A549 (cell line): ENCODE measurements at regions not wholly inside any gene's neighbourhood (a gene's known extent, or its start where the extent isn't known, plus 50 kb on each side); places are given as distances from the start of the nearest gene placed in this dataset.

Experiments used
- ATAC-seq, 2 experiments: fragments of 200-7000 bp in 1 of 2; fragments of >200 bp in 1 of 2; cut with Nextera tagmentation in 1 of 2; cut with Tn5 transposase in 1 of 2; 3 replicates each; pipeline versions ENCODE4 v1.8.0 to v1.9.1; 2018 to 2020; ENCODE audit warnings: mild to moderate bottlenecking in 1 of 2, moderate library complexity in 1 of 2
- CTCF ChIA-PET: fragments of 300-600 bp; sonication (Branson Sonifier 250); formaldehyde crosslinking; extraction: SDS; loops from one replicate; lab custom pipeline; 2021; ENCODE audit warnings: antibody characterized with exemption, inconsistent platforms; lab: Yijun Ruan, JAX
- POLR2A ChIA-PET: fragments of 350-600 bp; formaldehyde crosslinking; extraction: SDS; loops from one replicate; lab custom pipeline; 2021; ENCODE audit warnings: antibody characterized with exemption, inconsistent platforms; lab: Yijun Ruan, JAX
- DNase-seq, 2 experiments: peaks; one replicate each; pipeline versions ENCODE4 v3.0.0 to v3.0.0-alpha.2; 2011 to 2016; ENCODE audit warnings: low read depth in 1 of 2, low spot score in 1 of 2
- FAIRE-seq: peaks from 2 replicates; lab custom pipeline; 2011; peaks lifted over from hg19 to GRCh38; lab: Jason Lieb, UNC
- H3K27ac ChIP-seq, 2 experiments: fragments of >200 bp; sonication (Bioruptor Twin); formaldehyde crosslinking; 3 replicates each; pipeline ENCODE4 v1.5.1; 2016 to 2017
- H3K4me1 ChIP-seq: fragments of >200 bp; sonication (Bioruptor Twin); formaldehyde crosslinking; 3 replicates; pipeline ENCODE4 v1.6.1; 2016
- H3K4me2 ChIP-seq: fragments of >200 bp; sonication (Bioruptor Twin); formaldehyde crosslinking; 3 replicates; pipeline ENCODE4 v1.6.1; 2016
- H3K4me3 ChIP-seq: fragments of >200 bp; sonication (Bioruptor Twin); formaldehyde crosslinking; 3 replicates; pipeline ENCODE4 v1.5.1; 2016
- H3K9me3 ChIP-seq: fragments of >200 bp; sonication (Bioruptor Twin); formaldehyde crosslinking; 3 replicates; pipeline ENCODE4 v1.6.1; 2016
- CBX8 ChIP-seq: fragments of 200-600 bp; sonication (generic); IDR thresholded peaks from 2 replicates; pipeline ENCODE4 v1.6.1; 2016
- CEBPB ChIP-seq, 2 experiments: fragments of >200 bp in 1 of 2; sonication (Bioruptor Twin) in 1 of 2; formaldehyde crosslinking in 1 of 2; IDR thresholded peaks; 2 replicates each; pipeline ENCODE4 v1.6.1; 2012 to 2016
- FOXS1 ChIP-seq: fragments of 250-450 bp; sonication (Bioruptor Pico); IDR thresholded peaks from 2 replicates; pipeline ENCODE4 v1.5.0; 2020; ENCODE audit warnings: mild to moderate bottlenecking, moderate library complexity
- GATA3 ChIP-seq: IDR thresholded peaks from 2 replicates; pipeline ENCODE4 v1.6.1; 2012; ENCODE audit warnings: borderline replicate concordance
- HOXB13 ChIP-seq: fragments of 250-450 bp; sonication (Bioruptor Pico); IDR thresholded peaks from 2 replicates; pipeline ENCODE4 v1.5.0; 2020; ENCODE audit warnings: low read depth, mild to moderate bottlenecking, moderate library complexity
- JUNB ChIP-seq: fragments of >200 bp; sonication (Bioruptor Twin); formaldehyde crosslinking; IDR thresholded peaks from 2 replicates; pipeline ENCODE4 v1.6.1; 2016
- NFE2L2 ChIP-seq: fragments of 150-350 bp; conservative IDR thresholded peaks from 2 replicates; pipeline ENCODE4 v1.6.1; 2014; ENCODE audit warnings: low read length
- NPAS2 ChIP-seq: fragments of 250-450 bp; sonication (Bioruptor Pico); IDR thresholded peaks from 2 replicates; pipeline ENCODE4 v1.8.0; 2022; ENCODE audit warnings: mild to moderate bottlenecking, moderate library complexity, borderline replicate concordance
- RNF2 ChIP-seq: fragments of 200-600 bp; sonication (generic); IDR thresholded peaks from 2 replicates; pipeline ENCODE4 v1.6.1; 2016; ENCODE audit warnings: low read depth, mild to moderate bottlenecking, antibody characterized with exemption, moderate library complexity, borderline replicate concordance
- ZC3H11A ChIP-seq: fragments of 450-650 bp; IDR thresholded peaks from 2 replicates; pipeline ENCODE4 v1.6.1; 2014; ENCODE audit warnings: antibody characterized with exemption, mild to moderate bottlenecking
- ZNF302 ChIP-seq: fragments of 250-450 bp; sonication (Bioruptor Pico); IDR thresholded peaks from 2 replicates; pipeline ENCODE4 v1.9.0; 2021; ENCODE audit warnings: inconsistent platforms, mild to moderate bottlenecking, moderate library complexity
- WGBS: methylation state at CpG from one replicate; pipeline ENCODE4 v1.1.6; 2017; ENCODE audit errors: missing lambda C conversion rate; 5-methylcytosine and 5-hydroxymethylcytosine counted together
- TF ChIP-seq, protein P1 (sequence below): fragments of 450-650 bp; IDR thresholded peaks from 2 replicates; pipeline ENCODE4 v1.6.1; 2014; ENCODE audit warnings: antibody characterized with exemption
- TF ChIP-seq, protein P2 (sequence below): fragments of 200-600 bp; sonication (generic); IDR thresholded peaks from 2 replicates; pipeline ENCODE4 v1.6.1; 2016; ENCODE audit warnings: antibody characterized with exemption, mild to moderate bottlenecking, moderate library complexity
- TF ChIP-seq, protein P3 (sequence below): fragments of 250-450 bp; sonication (Bioruptor Pico); IDR thresholded peaks from 2 replicates; pipeline ENCODE4 v1.5.0; 2020; ENCODE audit warnings: low read depth, mild to moderate bottlenecking, moderate library complexity
- TF ChIP-seq, protein P4 (sequence below): IDR thresholded peaks from 2 replicates; pipeline ENCODE4 v1.6.1; 2012

DNA sequence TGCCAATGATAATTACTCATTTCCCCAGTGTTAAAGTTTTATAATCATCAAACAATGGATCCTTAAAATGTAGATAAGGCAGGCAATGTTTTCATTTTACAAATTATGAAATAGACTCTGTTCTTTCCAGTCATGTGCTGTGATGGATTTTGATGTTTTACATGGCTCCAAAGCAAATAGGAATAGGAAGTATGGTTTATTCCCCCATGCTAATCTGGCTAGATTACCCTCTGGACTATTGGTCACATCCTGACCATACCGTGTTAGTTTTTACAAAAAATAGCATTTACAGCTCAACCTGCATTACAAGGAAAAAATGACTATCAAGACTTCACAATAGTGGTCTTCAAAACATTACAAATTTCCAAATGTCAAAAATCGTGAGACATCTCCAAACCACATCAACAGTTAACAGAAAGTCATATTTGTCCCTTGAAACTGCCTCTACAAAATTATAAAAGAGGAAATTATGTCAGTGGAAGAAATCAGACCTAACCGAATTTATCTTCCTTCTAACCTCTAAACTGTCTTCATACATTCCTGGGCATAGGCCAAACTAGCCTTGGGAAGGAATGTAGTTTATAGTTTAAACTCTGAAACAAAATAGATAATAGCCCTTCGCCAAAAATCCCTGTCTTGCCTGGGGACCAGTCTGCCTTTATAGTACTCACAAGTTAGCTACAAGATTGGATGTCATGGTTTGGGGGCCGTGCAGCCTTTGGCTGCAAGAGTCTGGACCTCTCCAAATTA lies 1941.2 kb upstream of the CELF4 start:
- ATAC-seq (no peak), DNase-seq (no peak), FAIRE-seq (no peak)
- 79% methylated on average over 5 of the region's 5 CpGs for WGBS
- no peaks in the 10 kb centered on the region for H3K9me3 ChIP-seq
- ChIA-PET POLR2A (no interaction called here), CTCF (no interaction called here)
- H3K4me2 ChIP-seq, result no peak overlapping the region
- TF ChIP-seq HOXB13 (CRISPR knock-in tag), result no peak
- no peak for TF ChIP-seq GATA3
- no peak for TF ChIP-seq NFE2L2
- TF ChIP-seq, protein P1, sequence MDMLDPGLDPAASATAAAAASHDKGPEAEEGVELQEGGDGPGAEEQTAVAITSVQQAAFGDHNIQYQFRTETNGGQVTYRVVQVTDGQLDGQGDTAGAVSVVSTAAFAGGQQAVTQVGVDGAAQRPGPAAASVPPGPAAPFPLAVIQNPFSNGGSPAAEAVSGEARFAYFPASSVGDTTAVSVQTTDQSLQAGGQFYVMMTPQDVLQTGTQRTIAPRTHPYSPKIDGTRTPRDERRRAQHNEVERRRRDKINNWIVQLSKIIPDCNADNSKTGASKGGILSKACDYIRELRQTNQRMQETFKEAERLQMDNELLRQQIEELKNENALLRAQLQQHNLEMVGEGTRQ, result no peak
- no peak for TF ChIP-seq FOXS1 (CRISPR knock-in tag)
- no peak overlapping the region for H3K27ac ChIP-seq
- no peak overlapping the region for H3K4me3 ChIP-seq
- H3K4me1 ChIP-seq, result no peaks in the 10 kb centered on the region

DNA sequence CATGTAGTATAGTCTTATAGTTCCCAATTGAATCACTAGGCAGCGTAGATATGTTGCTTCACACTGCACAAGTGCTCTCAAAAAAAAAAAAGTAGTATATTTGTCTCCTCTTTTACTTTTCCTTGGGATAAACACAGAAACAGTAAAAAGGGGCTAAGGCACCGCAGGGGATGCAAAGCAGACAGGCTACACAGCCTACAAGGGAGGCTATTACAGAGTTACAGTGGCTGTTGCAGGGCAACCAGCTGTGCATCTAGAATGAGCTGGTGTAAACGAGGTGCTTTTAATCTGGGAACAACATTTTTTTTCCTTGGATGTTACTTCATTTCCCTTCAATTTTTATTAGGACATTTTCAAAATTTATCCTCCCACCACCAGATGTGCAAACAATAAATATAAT lies 1934.7 kb upstream of the CELF4 start:
- WGBS, result 75% methylated on average over 3 of the region's 3 CpGs
- FAIRE-seq (no peak), DNase-seq (no peak), ATAC-seq (no peak)
- ChIA-PET CTCF (no interaction called here), POLR2A (interaction anchor here (0.6 kb wide), 1 partner anchor 938 kb away, joined by 3 read pairs; no protein-coding TSS in a partner anchor)
- no peak overlapping the region for H3K4me3 ChIP-seq
- no peaks in the 10 kb centered on the region for H3K4me1 ChIP-seq
- no peak overlapping the region for H3K4me2 ChIP-seq
- TF ChIP-seq CEBPB (IDR thresholded peaks at IDR 0.05) (no peak), NPAS2 (CRISPR knock-in tag) (no peak), JUNB (no peak), CBX8 (no peak)
- no peak overlapping the region for H3K27ac ChIP-seq
- H3K9me3 ChIP-seq, result no peaks in the 10 kb centered on the region

DNA sequence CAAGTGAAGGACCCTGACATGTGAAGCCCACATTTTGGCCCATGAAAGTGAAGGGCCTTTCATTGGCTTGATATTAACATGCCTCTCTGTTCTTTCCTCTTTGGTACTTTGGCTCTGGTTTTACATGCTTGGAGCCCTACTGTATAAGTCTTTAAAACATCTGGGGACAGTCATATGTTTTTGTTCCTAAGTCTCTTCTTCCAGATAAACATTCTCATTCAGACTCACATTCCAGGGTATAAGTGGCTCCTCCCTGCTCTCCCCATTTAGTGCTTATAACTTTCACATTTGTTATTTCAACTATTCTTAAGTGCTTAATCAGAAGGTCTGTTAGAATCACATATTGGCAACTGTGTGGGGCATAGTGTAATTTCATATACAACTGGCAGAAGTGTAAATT lies 1932.2 kb upstream of the CELF4 start:
- Histone ChIP-seq H3K9me3 (no peaks in the 10 kb centered on the region), H3K4me3 (no peak overlapping the region), H3K4me2 (no peak overlapping the region), H3K4me1 (no peaks in the 10 kb centered on the region), H3K27ac (no peak overlapping the region)
- FAIRE-seq, result no peak
- no peak for ATAC-seq
- DNase-seq, result no peak
- POLR2A ChIA-PET, result no interaction called here
- TF ChIP-seq RNF2, result no peak
- TF ChIP-seq, protein P2, sequence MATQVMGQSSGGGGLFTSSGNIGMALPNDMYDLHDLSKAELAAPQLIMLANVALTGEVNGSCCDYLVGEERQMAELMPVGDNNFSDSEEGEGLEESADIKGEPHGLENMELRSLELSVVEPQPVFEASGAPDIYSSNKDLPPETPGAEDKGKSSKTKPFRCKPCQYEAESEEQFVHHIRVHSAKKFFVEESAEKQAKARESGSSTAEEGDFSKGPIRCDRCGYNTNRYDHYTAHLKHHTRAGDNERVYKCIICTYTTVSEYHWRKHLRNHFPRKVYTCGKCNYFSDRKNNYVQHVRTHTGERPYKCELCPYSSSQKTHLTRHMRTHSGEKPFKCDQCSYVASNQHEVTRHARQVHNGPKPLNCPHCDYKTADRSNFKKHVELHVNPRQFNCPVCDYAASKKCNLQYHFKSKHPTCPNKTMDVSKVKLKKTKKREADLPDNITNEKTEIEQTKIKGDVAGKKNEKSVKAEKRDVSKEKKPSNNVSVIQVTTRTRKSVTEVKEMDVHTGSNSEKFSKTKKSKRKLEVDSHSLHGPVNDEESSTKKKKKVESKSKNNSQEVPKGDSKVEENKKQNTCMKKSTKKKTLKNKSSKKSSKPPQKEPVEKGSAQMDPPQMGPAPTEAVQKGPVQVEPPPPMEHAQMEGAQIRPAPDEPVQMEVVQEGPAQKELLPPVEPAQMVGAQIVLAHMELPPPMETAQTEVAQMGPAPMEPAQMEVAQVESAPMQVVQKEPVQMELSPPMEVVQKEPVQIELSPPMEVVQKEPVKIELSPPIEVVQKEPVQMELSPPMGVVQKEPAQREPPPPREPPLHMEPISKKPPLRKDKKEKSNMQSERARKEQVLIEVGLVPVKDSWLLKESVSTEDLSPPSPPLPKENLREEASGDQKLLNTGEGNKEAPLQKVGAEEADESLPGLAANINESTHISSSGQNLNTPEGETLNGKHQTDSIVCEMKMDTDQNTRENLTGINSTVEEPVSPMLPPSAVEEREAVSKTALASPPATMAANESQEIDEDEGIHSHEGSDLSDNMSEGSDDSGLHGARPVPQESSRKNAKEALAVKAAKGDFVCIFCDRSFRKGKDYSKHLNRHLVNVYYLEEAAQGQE, result no peak
- TF ChIP-seq FOXS1 (CRISPR knock-in tag), result no peak
- TF ChIP-seq, protein P3, sequence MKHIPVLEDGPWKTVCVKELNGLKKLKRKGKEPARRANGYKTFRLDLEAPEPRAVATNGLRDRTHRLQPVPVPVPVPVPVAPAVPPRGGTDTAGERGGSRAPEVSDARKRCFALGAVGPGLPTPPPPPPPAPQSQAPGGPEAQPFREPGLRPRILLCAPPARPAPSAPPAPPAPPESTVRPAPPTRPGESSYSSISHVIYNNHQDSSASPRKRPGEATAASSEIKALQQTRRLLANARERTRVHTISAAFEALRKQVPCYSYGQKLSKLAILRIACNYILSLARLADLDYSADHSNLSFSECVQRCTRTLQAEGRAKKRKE (CRISPR knock-in tag), result no peak
- TF ChIP-seq ZNF302 (CRISPR knock-in tag), result no peak
- TF ChIP-seq, protein P4, sequence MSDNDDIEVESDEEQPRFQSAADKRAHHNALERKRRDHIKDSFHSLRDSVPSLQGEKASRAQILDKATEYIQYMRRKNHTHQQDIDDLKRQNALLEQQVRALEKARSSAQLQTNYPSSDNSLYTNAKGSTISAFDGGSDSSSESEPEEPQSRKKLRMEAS, result no peak
- no peak for TF ChIP-seq ZC3H11A
- CTCF ChIA-PET, result no interaction called here
